ENCODE measurements at regions not wholly inside any gene's neighbourhood (a gene's known extent, or its start where the extent isn't known, plus 50 kb on each side); places are given as distances from the start of the nearest gene placed in this dataset.
"Not testable (repeated sequence)": the region's sequence is repeated elsewhere in the genome, so short reads cannot be mapped to it uniquely, and the experiment has no call there.

- H4K20me1 ChIP-seq (ENCODE audit: insufficient read depth): no peaks in the 10 kb centered on the region
- H3K27ac ChIP-seq (ENCODE audit: low read depth, low read length): no peak overlapping the region
- no peak for TF ChIP-seq CEBPB (IDR thresholded peaks at IDR 0.05; ENCODE audit: low read depth)
- no peak for TF ChIP-seq RAD21 (IDR thresholded peaks at IDR 0.05; ENCODE audit: low read depth)
- no peak for TF ChIP-seq EZH2phosphoT487 (IDR thresholded peaks at IDR 0.05; ENCODE audit: borderline replicate concordance)
- TF ChIP-seq YY1 (IDR thresholded peaks at IDR 0.05; ENCODE audit: extremely low read depth, insufficient replicate concordance, low read depth, low read length): no peak
- TF ChIP-seq ATF3 (IDR thresholded peaks at IDR 0.05): no peak
- no peak for TF ChIP-seq ZBTB33 (IDR thresholded peaks at IDR 0.05; ENCODE audit: extremely low read depth, insufficient replicate concordance, low read length)
- no peak for TF ChIP-seq ZNF274 (IDR thresholded peaks at IDR 0.05; ENCODE audit: low read depth, low read length)
- no peak for TF ChIP-seq TCF7L2 (IDR thresholded peaks at IDR 0.05; ENCODE audit: borderline replicate concordance, extremely low read depth, insufficient read depth, insufficient read length)
- no peak for TF ChIP-seq CTCF (IDR thresholded peaks at IDR 0.05 in 2 of 3, conservative IDR thresholded peaks at IDR 0.05 in 1 of 3; ENCODE audit: borderline replicate concordance in 1 of 3, insufficient read depth in 1 of 3, low read depth in 2 of 3, low read length in 2 of 3)
- TF ChIP-seq MAX (IDR thresholded peaks at IDR 0.05): no peak
- no peak for TF ChIP-seq EZH2 (IDR thresholded peaks at IDR 0.05)
- no peak for TF ChIP-seq ZFX (IDR thresholded peaks at IDR 0.05)
- no peak for TF ChIP-seq SIN3A (IDR thresholded peaks at IDR 0.05; ENCODE audit: low read depth)
- no peak for TF ChIP-seq POLR2AphosphoS5 (IDR thresholded peaks at IDR 0.05; ENCODE audit: low read depth, low read length)
- ChIA-PET RAD21 (ENCODE audit: low non-redundant PET in 1 of 2, low total read pairs in 2 of 2, uncharacterized antibody in 2 of 2, unreplicated experiment in 2 of 2) (no interaction called here), CTCF (no interaction called here), POLR2A (no interaction called here)
- H3K4me1 ChIP-seq (ENCODE audit: control insufficient read depth in 1 of 2, insufficient read depth in 2 of 2, low read length in 2 of 2): no peaks in the 10 kb centered on the region
- no peak overlapping the region for H3K4me2 ChIP-seq (ENCODE audit: low read length)
- no peaks in the 10 kb centered on the region for H3K36me3 ChIP-seq (ENCODE audit: control insufficient read depth in 1 of 2, insufficient read depth in 2 of 2, low read length in 2 of 2)
- intact Hi-C loops (cut with micrococcal nuclease): no loop called here
- DNase-seq (ENCODE audit: low read depth, low spot score): no peak
- H3K79me2 ChIP-seq (ENCODE audit: insufficient read depth, low read length): no peaks in the 10 kb centered on the region
- no peaks in the 10 kb centered on the region for H3K27me3 ChIP-seq (ENCODE audit: insufficient read depth, low read length)
- no peak overlapping the region for H2AFZ ChIP-seq (ENCODE audit: low read depth, low read length, poor library complexity, severe bottlenecking)
- H3K9me2 ChIP-seq (ENCODE audit: insufficient read depth): no peaks in the 10 kb centered on the region
- ATAC-seq: no peak
- no peak overlapping the region for H3K9ac ChIP-seq (ENCODE audit: low read length)
- H3K9me3 ChIP-seq (ENCODE audit: control insufficient read depth in 1 of 2, insufficient read depth in 1 of 2, low read depth in 1 of 2, low read length in 2 of 2): no peaks in the 10 kb centered on the region
- BruUV-seq (replicated peaks): no TSS peak
- H3K4me3 ChIP-seq (replicated peaks in 1 of 2; ENCODE audit: low read depth in 1 of 2, low read length in 2 of 2): no peak overlapping the region
Observed at GRCh38 chr4:155042014-155042413, 166.4 kb upstream of the NPY2R start.

- CTCF ChIA-PET; RAD21 ChIA-PET (ENCODE audit: low non-redundant PET in 1 of 2, low total read pairs in 2 of 2, uncharacterized antibody in 2 of 2, unreplicated experiment in 2 of 2); ATAC-seq: not testable (repeated sequence)
Observed at GRCh38 chr4:155044251-155044650, 164.2 kb upstream of the NPY2R start.

More at GRCh38 chr4:155044251-155044650, 164.2 kb upstream of the NPY2R start:
- H3K4me1 ChIP-seq (ENCODE audit: control insufficient read depth in 1 of 2, insufficient read depth in 2 of 2, low read length in 2 of 2); H3K27me3 ChIP-seq (ENCODE audit: insufficient read depth, low read length); H3K9ac ChIP-seq (ENCODE audit: low read length); POLR2A ChIA-PET; BruUV-seq (replicated peaks); H3K9me3 ChIP-seq (ENCODE audit: control insufficient read depth in 1 of 2, insufficient read depth in 1 of 2, low read depth in 1 of 2, low read length in 2 of 2); H3K4me2 ChIP-seq (ENCODE audit: low read length); intact Hi-C loops (cut with micrococcal nuclease); H3K79me2 ChIP-seq (ENCODE audit: insufficient read depth, low read length); H3K4me3 ChIP-seq (replicated peaks in 1 of 2; ENCODE audit: low read depth in 1 of 2, low read length in 2 of 2); DNase-seq (ENCODE audit: low read depth, low spot score); H3K27ac ChIP-seq (ENCODE audit: low read depth, low read length); H4K20me1 ChIP-seq (ENCODE audit: insufficient read depth); H3K36me3 ChIP-seq (ENCODE audit: control insufficient read depth in 1 of 2, insufficient read depth in 2 of 2, low read length in 2 of 2); H3K9me2 ChIP-seq (ENCODE audit: insufficient read depth); H2AFZ ChIP-seq (ENCODE audit: low read depth, low read length, poor library complexity, severe bottlenecking): not testable (repeated sequence)

All from HCT116 (cell line).